NB4 (cell line): ENCODE measurements at regions not wholly inside any gene's neighbourhood (a gene's known extent, or its start where the extent isn't known, plus 50 kb on each side); places are given as distances from the start of the nearest gene placed in this dataset.

Experiments used
- POLR2A ChIP-seq: IDR thresholded peaks from 2 replicates; pipeline ENCODE4 v1.6.1; 2011; ENCODE audit warnings: mild to moderate bottlenecking; ENCODE audit not compliant: insufficient read length; ENCODE audit errors: extremely low read depth
- TF ChIP-seq, protein P1 (sequence below): IDR thresholded peaks from one replicate; pipeline ENCODE4 v1.5.1; 2012; ENCODE audit warnings: low read depth, low read length

DNA sequence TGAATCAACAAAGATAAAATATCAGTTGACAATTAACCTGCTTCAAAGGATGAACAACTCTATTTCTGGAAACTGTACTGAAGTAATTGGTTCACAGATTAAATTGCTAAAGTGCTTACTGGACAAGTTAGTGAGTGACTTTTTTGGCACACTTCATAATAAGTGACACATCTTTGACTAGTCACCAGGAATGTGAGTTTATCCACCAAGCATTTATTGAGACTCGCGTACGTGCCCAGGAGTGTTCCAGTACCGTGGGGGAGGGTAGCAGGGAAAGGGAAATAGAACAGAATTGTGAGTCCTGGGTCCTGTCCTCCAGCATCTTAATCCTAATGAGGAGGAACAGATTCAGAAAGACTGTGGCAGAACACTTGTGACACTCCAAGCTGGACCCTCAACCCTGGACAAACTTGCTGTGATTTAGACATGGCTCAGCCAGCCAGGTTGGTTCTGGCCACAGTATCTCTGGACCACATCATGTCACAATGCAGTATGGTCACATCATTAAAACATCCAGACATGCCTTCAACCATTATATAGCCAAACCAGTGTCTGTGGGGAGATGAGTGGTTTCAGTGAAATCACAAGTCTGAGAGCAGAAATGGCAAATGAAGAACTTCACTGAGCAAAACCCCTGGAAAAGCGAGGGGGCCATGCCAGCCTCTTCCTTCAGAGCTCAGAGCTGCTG lies 623.1 kb downstream of the BNC2 start:
- TF ChIP-seq, protein P1, sequence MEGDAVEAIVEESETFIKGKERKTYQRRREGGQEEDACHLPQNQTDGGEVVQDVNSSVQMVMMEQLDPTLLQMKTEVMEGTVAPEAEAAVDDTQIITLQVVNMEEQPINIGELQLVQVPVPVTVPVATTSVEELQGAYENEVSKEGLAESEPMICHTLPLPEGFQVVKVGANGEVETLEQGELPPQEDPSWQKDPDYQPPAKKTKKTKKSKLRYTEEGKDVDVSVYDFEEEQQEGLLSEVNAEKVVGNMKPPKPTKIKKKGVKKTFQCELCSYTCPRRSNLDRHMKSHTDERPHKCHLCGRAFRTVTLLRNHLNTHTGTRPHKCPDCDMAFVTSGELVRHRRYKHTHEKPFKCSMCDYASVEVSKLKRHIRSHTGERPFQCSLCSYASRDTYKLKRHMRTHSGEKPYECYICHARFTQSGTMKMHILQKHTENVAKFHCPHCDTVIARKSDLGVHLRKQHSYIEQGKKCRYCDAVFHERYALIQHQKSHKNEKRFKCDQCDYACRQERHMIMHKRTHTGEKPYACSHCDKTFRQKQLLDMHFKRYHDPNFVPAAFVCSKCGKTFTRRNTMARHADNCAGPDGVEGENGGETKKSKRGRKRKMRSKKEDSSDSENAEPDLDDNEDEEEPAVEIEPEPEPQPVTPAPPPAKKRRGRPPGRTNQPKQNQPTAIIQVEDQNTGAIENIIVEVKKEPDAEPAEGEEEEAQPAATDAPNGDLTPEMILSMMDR, result no peak
- no peak for TF ChIP-seq POLR2A
